PFSK-1 (cell line): ENCODE measurements at regions not wholly inside any gene's neighbourhood (a gene's known extent, or its start where the extent isn't known, plus 50 kb on each side); places are given as distances from the start of the nearest gene placed in this dataset.

ENCODE experiments used
- FOXP2 ChIP-seq: optimal IDR thresholded peaks from 2 replicates; pipeline ENCODE3; 2011; ENCODE audit warnings: borderline replicate concordance, control low read depth, inconsistent platforms; ENCODE audit not compliant: insufficient read depth; ENCODE audit errors: extremely low read length, extremely low read depth
- POLR2AphosphoS5 ChIP-seq: IDR thresholded peaks from 2 replicates; pipeline ENCODE4 v1.6.1; 2012; ENCODE audit warnings: low read depth, mild to moderate bottlenecking, control low read depth, low read length, moderate library complexity
- SIN3A ChIP-seq: IDR thresholded peaks from 2 replicates; pipeline ENCODE4 v1.6.1; 2012; ENCODE audit warnings: mild to moderate bottlenecking, low read length, moderate library complexity, borderline replicate concordance; ENCODE audit not compliant: insufficient read depth
- TAF1 ChIP-seq: IDR thresholded peaks from 2 replicates; pipeline ENCODE4 v1.6.1; 2012; ENCODE audit warnings: low read length, control low read depth, borderline replicate concordance; ENCODE audit not compliant: insufficient read depth
- TF ChIP-seq, protein P1 (sequence below), 2 experiments: IDR thresholded peaks; 2 replicates each; pipeline versions ENCODE4 v1.6.1 to v1.8.0; 2011 to 2012; ENCODE audit warnings: low read depth in 2 of 2, low read length in 2 of 2, control low read depth in 1 of 2, inconsistent platforms in 1 of 2, mild to moderate bottlenecking in 1 of 2, moderate library complexity in 1 of 2; ENCODE audit not compliant: insufficient read depth in 1 of 2

DNA sequence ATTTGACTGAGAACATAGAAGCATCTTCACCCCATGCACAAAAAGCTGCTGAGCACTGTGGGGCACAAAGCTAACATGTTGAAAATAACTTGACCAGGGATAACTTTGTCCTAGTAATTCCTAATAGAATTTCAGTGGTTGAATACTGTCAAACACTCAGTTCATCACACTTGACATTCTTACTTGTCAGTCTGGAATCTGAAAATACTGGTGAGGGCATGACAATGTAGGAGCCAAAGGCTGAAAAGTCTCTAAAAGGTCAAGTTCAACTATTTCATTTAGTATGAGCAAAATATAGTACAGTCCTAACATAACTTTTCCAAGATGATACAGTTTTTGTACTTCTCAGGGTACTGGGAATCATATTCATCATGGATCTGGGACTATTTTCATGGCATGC lies 504.4 kb upstream of the LMO3 start:
- TF ChIP-seq TAF1 (no peak), POLR2AphosphoS5 (no peak), SIN3A (no peak), FOXP2 (no peak)
- TF ChIP-seq, protein P1, sequence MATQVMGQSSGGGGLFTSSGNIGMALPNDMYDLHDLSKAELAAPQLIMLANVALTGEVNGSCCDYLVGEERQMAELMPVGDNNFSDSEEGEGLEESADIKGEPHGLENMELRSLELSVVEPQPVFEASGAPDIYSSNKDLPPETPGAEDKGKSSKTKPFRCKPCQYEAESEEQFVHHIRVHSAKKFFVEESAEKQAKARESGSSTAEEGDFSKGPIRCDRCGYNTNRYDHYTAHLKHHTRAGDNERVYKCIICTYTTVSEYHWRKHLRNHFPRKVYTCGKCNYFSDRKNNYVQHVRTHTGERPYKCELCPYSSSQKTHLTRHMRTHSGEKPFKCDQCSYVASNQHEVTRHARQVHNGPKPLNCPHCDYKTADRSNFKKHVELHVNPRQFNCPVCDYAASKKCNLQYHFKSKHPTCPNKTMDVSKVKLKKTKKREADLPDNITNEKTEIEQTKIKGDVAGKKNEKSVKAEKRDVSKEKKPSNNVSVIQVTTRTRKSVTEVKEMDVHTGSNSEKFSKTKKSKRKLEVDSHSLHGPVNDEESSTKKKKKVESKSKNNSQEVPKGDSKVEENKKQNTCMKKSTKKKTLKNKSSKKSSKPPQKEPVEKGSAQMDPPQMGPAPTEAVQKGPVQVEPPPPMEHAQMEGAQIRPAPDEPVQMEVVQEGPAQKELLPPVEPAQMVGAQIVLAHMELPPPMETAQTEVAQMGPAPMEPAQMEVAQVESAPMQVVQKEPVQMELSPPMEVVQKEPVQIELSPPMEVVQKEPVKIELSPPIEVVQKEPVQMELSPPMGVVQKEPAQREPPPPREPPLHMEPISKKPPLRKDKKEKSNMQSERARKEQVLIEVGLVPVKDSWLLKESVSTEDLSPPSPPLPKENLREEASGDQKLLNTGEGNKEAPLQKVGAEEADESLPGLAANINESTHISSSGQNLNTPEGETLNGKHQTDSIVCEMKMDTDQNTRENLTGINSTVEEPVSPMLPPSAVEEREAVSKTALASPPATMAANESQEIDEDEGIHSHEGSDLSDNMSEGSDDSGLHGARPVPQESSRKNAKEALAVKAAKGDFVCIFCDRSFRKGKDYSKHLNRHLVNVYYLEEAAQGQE (IDR thresholded peaks at IDR 0.05; ENCODE audit: insufficient read depth in 1 of 2, low read depth in 2 of 2, low read length in 2 of 2): no peak

DNA sequence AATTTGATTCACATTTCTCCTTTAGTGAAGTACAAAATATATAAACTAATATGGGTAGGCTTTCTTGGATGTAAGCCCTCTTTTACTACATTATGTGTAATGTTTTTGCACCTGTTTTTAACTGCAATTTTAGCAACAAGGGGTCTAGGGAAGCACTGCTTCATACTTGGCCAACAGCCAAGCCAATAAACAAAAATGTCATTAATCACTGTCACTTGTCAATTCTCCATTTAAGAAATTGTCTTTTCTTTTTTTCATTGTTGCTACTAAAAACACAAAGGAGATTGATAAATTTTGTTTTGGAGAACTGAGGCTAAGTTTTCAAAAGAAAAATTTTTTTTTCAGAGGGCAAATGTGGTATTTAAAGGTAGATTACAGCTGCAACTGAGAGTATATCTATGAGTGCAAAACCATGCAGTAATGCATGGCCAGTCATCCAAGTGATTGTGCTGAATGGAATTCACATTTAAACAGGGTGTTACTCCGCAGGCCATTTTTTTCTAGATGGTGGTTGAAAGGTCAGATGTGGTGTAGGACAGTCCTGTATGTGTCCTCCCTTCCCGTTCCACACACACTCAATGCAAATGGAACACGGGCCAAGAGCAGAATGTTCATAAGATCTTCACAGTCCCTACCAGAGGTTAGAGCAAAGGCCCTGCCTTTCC lies 503.0 kb upstream of the LMO3 start:
- TF ChIP-seq, protein P1 (IDR thresholded peaks at IDR 0.05; ENCODE audit: insufficient read depth in 1 of 2, low read depth in 2 of 2, low read length in 2 of 2): no peak
- TF ChIP-seq FOXP2 (no peak), SIN3A (no peak), POLR2AphosphoS5 (no peak), TAF1 (no peak)

DNA sequence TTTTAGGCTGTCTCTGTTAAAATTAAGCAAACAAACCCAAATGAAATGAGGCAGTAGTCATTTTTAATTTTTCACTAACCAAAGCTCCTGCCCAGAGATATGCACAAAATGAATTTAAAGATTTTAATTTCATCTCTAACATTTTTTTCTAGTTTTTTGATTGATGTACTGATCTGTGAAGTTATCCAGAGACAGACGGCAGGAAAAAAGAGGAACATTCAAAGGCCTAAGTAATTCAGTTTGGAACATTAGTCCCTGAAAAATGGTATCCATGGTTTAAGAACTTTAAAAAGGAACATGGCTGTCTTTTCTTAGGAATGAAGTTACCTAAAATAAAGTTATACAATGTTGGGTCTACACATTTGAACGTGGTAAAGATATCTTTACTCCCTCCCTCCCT lies 498.8 kb upstream of the LMO3 start:
- TF ChIP-seq POLR2AphosphoS5: no peak
- TF ChIP-seq SIN3A: no peak
- TF ChIP-seq TAF1: no peak
- TF ChIP-seq, protein P1 (IDR thresholded peaks at IDR 0.05; ENCODE audit: insufficient read depth in 1 of 2, low read depth in 2 of 2, low read length in 2 of 2): no peak
- TF ChIP-seq FOXP2: no peak

DNA sequence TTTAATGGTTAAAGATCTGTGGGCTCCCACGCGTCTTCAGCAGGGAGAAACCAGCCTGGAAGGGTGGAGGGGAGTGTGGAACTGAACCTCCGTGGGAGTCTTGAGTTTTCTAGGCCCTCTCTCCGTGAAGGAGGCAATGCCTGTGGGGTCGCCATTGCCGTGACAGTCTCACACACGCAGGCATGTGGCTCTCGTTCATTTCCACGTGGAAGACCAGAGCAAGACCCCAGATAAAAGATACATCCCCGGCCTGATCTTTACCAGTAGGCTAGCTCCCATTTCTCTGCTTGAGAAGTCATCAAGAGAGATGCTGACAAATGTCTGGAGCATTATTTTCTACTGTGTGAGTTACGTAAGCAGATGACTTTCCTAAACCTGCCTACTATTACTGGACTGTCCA lies 491.7 kb upstream of the LMO3 start:
- TF ChIP-seq FOXP2: no peak
- TF ChIP-seq SIN3A: no peak
- no peak for TF ChIP-seq TAF1
- TF ChIP-seq POLR2AphosphoS5: no peak
- TF ChIP-seq, protein P1 (IDR thresholded peaks at IDR 0.05; ENCODE audit: insufficient read depth in 1 of 2, low read depth in 2 of 2, low read length in 2 of 2): no peak

DNA sequence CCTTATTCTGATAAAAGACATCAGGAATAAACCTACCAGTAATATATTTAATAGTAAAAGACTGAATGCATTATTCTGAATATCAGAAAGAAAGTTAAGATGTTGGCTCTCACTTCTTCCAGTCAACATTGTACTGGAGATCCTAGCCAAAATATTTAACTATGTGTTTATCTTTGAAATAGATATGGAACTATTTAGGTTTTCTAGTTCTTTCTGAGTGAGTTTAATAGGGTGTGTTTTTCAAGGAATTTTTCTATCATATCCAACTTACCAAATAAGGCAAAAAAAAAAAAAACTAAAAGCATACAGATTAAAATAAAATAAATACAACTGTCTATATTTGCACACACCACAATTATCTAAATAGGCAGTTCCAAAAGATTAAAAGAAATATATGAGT lies 478.9 kb upstream of the LMO3 start:
- TF ChIP-seq TAF1 (no peak), SIN3A (no peak), POLR2AphosphoS5 (no peak), FOXP2 (no peak)
- TF ChIP-seq, protein P1 (IDR thresholded peaks at IDR 0.05; ENCODE audit: insufficient read depth in 1 of 2, low read depth in 2 of 2, low read length in 2 of 2): no peak
